Activated T-cell treated with anti-CD3 and anti-CD28 coated beads for 4 hours (primary cell): ENCODE measurements at regions not wholly inside any gene's neighbourhood (a gene's known extent, or its start where the extent isn't known, plus 50 kb on each side); places are given as distances from the start of the nearest gene placed in this dataset.

Experiments used
- DNase-seq: peaks from one replicate; pipeline ENCODE4 v3.0.0-alpha.2; 2020

- no peak for DNase-seq
These were observed 523.1 kb upstream of the ZNF462 start for GRCh38 chr9:106339882-106340281.

- no peak for DNase-seq
These were observed 512.2 kb upstream of the ZNF462 start for GRCh38 chr9:106350777-106351176.

DNA sequence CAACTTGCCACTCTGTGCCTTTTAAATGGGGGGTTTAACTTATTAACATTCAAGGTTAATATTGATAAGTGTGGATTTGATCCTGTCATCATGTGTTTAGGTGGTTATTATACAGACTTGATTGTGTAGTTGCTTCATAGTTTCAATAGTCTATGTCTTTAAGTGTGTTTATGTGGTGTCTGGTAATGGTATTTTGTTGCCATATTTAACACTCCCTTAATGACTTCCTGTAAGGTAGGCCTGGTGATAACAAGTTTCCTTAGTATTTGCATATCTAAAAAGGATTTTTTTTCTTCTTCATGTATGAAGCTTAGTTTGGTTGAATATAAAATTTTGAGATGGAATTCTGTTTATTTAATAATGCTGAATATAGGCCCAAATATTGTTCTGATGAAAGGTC, 506.0 kb upstream of the ZNF462 start:
- no peak for DNase-seq

- DNase-seq: no peak
These were observed 504.6 kb upstream of the ZNF462 start for GRCh38 chr9:106358331-106358730.

GRCh38 chr9:106376689-106377088, 486.3 kb upstream of the ZNF462 start:
- DNase-seq: no peak

DNA sequence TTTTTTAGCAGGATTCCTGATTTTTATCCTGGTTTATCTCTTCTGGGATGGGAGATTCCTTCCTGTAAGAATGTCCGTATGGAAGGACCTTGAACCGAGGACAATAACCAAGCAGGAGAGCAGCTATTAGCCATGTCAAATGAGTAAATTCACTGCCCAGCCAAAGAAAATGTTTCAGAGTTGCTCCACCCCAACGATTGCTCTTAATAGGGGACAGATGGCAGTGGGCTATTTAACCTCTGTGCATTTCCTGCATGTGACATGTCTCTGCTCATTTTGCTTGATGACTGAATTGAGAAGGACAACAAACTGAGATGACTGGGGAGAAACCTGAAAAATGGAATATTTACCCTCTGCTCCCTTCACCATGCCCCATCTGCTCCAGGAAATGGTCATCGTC, 479.9 kb upstream of the ZNF462 start:
- no peak for DNase-seq

- no peak for DNase-seq
These were observed 475.0 kb upstream of the ZNF462 start for GRCh38 chr9:106387965-106388364.

DNA sequence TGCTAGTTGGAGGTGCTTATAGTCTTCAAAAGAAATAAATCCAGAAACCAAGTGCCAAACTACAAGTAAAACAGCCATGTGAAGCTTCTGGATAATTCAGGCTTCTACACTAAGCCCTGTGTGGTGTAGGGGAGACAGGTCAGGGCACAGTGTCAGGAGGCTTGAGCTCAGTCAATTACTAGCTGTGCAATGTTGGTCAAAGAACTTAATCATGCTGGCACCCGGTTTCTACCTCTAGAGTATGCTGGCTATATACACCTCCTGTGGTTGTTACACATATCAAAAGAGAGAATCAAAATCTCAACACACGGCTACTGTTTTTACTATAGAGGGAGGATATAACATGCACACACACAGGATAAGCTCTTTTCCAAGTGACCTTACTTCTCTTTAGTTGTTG, 469.7 kb upstream of the ZNF462 start:
- no peak for DNase-seq

DNA sequence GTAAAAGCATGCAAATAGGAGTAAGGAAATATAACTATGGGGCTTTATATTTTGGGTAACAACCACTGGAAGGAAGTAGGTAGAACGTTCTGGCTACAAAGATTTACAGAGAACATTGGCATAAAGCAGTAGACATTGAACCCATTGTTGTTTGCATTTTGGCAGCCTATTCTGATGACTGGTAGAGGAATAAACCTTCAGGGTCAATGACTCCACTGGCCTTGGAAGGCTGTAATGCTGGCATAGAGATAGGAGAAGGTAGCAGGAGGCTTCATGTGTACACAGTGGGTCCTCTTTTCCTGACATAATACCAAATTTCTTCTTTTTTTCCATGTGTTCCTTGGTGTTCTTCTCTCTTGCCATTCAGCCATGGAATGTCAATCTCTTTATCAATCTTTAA, 462.8 kb upstream of the ZNF462 start:
- DNase-seq: no peak

- no peak for DNase-seq
These were observed 462.0 kb upstream of the ZNF462 start for GRCh38 chr9:106400950-106401349.

DNA sequence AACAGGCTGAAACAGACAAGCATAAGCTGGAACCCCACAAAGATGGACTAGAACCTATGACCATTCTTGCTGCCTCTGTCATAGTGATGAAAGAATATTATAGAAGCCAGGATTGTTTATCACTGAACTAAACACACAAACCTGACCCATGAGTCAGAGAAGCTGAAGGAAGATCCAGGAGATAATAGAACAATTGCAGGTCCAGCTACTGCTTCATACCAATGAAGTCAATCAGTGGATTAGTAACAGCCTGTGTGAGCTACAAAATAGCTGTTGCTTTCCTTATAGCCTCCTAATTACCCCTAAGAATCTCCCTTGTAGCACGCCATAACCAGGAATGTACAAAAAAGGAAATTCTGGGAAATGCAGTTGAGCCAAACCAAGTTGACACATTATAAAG, 459.9 kb upstream of the ZNF462 start:
- no peak for DNase-seq

DNA sequence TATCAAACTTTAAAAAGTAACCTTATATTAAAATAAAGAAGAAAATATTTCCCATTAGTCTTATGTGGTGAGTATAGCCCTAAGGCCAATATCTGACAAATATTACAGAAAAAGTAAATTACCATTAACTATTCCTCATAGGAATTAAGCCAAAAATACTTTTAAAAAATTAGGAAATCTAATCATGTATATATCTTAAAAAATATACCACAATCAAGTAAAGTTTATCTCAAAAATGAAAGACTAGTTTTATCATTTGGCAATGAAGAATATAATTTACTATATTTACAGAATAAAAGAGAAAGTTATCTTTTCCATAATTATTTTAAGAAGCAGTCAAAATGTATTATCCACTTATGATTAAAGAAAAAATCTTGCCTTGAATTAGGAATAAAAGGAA, 458.8 kb upstream of the ZNF462 start:
- no peak for DNase-seq

DNA sequence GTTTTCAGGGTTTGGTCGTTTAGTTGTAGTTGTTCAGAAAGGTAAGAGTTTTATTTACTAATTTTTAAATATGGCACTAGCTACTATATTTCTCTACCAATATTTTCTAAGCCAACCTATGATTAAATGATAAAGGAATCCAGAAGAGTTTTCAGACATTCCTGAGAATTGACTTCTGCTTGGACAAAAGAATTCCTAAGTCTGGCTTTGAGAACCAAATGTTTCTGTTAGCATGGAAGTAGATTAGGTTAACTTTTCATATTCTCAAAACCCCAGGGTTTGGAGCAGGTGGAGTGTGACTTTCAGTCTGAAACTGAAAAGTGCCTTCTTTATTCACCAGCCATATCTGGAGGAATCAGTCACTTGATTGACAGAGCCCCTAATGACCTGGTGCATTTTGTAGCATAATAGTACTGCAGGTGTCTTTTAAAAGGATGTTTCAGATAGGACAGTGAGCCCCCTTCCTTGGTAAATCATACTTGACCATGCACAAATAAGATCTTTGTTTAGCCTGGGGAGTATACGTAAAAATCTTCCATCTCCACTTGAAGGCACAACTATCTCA, 457.0 kb upstream of the ZNF462 start:
- DNase-seq: no peak

DNA sequence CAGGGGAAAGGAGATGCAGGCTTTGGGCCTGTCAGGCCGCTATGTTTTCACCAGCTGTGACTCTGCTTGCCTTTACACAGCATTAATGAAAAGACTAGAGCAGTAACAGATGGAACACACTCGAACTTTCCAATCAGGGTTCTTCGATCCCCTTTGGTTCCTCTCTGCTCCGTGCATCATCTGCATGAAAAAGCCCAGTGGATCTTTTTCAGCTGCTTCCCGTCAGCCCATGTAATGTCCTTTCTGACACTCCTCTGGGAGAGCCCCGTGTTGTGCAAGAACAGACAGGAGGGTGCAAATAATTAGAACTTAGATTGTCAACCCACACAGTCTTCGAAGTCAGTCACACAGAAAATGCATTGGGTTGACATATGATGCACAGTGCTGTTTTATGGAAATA, 448.9 kb upstream of the ZNF462 start:
- DNase-seq: no peak

GRCh38 chr9:106417685-106418084, 445.3 kb upstream of the ZNF462 start:
- no peak for DNase-seq

DNA sequence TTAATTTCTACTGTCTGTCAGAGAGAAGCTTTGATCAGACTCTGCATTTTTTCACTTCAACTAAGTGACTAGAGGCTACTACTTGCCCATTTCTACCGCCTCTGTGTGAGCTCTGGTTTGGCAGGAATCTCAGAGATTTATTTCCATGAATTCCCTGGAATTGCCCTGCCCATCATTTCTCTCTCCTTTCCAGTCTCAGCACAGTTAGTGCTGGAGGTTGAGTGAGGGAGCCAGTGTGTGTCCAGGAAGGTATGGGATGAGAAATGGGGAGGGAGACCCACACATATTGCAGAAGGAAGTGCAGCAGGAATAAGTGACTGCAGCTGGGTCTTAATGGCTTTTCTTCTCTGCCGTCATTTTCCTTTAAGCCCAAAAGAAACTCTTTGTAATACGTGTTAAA, 443.1 kb upstream of the ZNF462 start:
- no peak for DNase-seq

DNA sequence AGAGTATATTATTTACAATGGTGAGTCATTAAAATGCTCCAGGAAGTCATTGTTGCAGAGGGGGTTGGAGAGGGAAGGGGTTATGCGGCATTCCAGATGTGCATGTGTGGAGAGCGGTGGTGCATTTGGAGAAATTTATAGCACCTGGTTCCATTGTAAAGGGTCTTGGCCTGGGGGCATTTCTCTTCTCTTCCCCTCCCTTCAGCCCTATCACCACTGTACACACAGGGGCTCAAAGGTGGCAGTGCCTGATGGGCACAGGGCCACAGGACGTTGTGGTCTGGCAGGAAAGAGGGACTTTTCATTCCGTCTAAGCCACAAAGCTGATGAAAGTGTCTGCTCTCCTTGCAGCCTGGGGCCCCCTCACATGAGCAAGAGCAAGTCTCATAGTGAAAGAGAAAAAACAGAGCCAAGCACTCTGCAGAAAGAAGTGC, 442.4 kb upstream of the ZNF462 start:
- DNase-seq: no peak

DNA sequence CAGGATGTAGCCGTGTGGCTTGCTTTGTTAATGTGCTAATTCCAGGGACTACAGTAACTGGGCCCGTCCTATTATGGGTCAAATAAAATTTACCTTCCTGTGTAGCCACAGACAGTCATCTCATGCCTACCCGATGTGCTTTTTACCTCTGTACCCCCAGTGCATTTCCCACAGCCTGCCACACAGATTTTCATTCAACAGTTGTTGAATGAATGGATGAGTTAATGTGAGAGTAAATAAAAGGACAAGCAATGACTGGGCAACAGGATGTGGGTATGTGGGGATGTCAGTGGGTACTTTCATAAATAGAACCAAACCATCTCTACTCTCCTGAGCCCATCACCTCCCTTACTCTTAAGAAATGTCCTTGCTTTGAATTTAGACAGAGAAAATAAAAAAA, 441.2 kb upstream of the ZNF462 start:
- no peak for DNase-seq

- DNase-seq: no peak
These were observed 439.4 kb upstream of the ZNF462 start for GRCh38 chr9:106423575-106423974.

- no peak for DNase-seq
These were observed 430.3 kb upstream of the ZNF462 start for GRCh38 chr9:106432631-106433030.

DNA sequence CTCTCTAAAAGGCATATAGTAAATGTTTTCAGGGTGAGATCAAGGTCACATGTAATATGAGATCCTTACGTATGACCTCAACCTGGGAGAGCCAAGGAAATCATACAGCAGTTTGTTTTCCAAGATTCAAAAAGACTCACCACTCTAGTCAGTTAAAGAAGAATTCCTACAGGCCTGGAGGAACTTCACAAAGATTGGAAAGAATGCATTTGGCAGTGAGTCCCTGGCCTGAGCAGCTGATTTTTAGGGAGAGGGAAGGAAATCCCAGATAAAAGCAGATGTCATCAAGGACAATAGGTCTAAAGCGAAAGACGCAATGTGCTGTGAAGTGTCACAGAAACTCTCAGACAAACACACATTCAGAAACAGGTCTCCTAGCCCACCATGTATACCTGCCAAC, 424.0 kb upstream of the ZNF462 start:
- DNase-seq: no peak

DNA sequence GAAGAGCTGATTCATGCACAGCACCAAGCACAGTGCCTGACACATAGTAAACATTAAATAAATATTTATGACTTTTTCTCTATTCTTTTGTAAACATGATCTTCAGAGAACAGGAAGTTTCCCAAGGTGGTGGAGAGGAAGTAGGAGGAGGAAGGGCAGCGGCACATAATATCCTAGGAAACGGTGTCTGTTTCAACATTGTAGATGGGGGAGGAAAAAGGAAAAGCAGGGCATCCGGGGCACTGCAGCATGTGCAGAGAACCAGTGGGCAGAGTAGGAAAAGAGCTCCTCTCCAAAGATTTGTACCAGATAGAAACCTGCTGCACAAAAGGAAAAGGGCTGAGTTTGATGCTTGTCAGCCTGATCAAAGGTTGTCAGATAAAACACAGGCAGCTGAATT, 421.7 kb upstream of the ZNF462 start:
- DNase-seq: no peak

- no peak for DNase-seq
These were observed 419.4 kb upstream of the ZNF462 start for GRCh38 chr9:106443520-106443919.

DNA sequence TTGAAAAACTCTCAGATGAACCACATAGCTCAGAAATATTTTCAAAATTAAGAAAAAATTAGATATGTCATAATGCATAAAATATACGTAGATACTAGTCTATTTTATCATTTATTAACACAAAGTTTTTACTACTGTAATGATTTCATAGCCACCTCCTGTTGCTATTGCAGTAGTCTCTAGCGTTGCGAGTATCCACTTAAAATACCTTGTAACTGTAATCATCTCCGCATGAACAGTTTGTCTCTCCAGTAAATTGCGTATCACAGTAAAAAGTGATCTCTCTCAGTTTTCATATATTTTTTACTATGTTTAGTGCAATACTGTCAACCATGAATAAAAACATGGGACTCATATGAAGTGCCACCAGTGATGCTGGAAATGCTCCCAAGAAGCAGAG, 417.9 kb upstream of the ZNF462 start:
- DNase-seq: no peak

DNA sequence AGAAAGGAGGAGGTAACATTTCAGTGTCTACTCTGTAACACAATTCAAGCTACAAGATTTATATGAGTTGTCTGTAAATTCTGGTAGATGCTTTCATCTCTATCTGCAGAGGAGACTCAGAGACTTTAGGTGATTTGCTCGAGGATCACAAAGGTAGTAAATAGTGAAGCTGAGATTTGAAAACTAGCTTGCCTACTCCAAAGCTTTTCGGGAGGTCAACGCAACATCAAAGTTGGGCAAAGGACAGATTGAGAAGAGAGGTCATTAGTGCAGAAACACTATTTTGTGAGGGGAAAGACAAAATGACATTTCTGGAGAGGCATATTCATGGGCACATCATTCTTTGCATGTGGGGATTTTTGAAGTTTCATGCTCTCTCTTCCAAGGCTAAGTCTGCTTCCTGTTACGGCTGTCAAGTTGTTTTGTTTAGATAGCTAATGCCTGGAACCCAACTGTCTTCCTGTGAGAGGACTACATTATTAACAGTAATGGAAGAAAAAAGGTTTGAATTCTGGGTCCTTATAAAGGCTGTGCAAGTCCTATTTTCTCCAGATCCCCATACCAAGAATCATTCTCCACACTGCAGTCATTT, 413.5 kb upstream of the ZNF462 start:
- DNase-seq: no peak

- DNase-seq: no peak
These were observed 412.4 kb upstream of the ZNF462 start for GRCh38 chr9:106450549-106450948.
